Aorta (tissue), 5 donors: ENCODE measurements at regions not wholly inside any gene's neighbourhood (a gene's known extent, or its start where the extent isn't known, plus 50 kb on each side); places are given as distances from the start of the nearest gene placed in this dataset.

Source experiments
- ATAC-seq: fragments of 200-7000 bp; cut with Tn5 transposase; one replicate; pipeline ENCODE4 v1.9.1; 2022; ENCODE audit warnings: moderate library complexity; ENCODE audit not compliant: low FRiP score
- DNase-seq, 2 donors: peaks; one replicate each; pipeline ENCODE4 v3.0.0-alpha.2; 2020
- H3K27ac ChIP-seq, 2 donors: one replicate each; pipeline ENCODE4 v1.5.1; 2013; ENCODE audit warnings: low read length in 2 of 2, mild to moderate bottlenecking in 2 of 2, moderate library complexity in 2 of 2, control low read depth in 1 of 2, inconsistent platforms in 1 of 2, low read depth in 1 of 2
- H3K27me3 ChIP-seq, 2 donors: one replicate each; pipeline ENCODE4 v1.6.1; 2013; ENCODE audit warnings: control low read depth in 1 of 2, low read length in 1 of 2, mild to moderate bottlenecking in 1 of 2, moderate library complexity in 1 of 2; ENCODE audit not compliant: insufficient read depth in 2 of 2, control insufficient read depth in 1 of 2
- H3K36me3 ChIP-seq, 2 donors: one replicate each; pipeline ENCODE4 v1.6.1; 2013; ENCODE audit warnings: control low read depth in 1 of 2, low read length in 1 of 2, mild to moderate bottlenecking in 1 of 2; ENCODE audit not compliant: insufficient read depth in 2 of 2, control insufficient read depth in 1 of 2
- H3K4me1 ChIP-seq, 2 donors: one replicate each; pipeline ENCODE4 v1.6.1; 2013; ENCODE audit warnings: low read length in 2 of 2, control low read depth in 1 of 2, mild to moderate bottlenecking in 1 of 2, moderate library complexity in 1 of 2; ENCODE audit not compliant: insufficient read depth in 2 of 2, control insufficient read depth in 1 of 2
- H3K4me3 ChIP-seq, 2 donors: one replicate each; pipeline ENCODE4 v1.5.1; 2013; ENCODE audit warnings: low read length in 2 of 2, control low read depth in 1 of 2, mild to moderate bottlenecking in 1 of 2
- H3K9me3 ChIP-seq: one replicate; pipeline ENCODE4 v1.6.1; 2013; ENCODE audit warnings: mild to moderate bottlenecking, low read length; ENCODE audit not compliant: control insufficient read depth
- WGBS, 2 donors: extraction: QIAGEN DNeasy Blood & Tissue Kit; methylation state at CpG; one replicate each; pipeline ENCODE4 v1.1.7; 2013; 5-methylcytosine and 5-hydroxymethylcytosine counted together
- intact Hi-C, 2 donors: fragments of 100-400 bp; cut with DNase I; formaldehyde crosslinking; loops; one replicate each; pipeline versions ENCODE4 v1.14.2 to v1.15.0; 2022
- donor health status: healthy with polysubstance abuse.
- donor health status: Bipolar disorder and iron deficiency.
- donor health status: DM: no; HTN: no; CAD: no.
- donor health status: DM: no; HTN: no; CAD: no.
- donor health status: DM: yes; HTN: yes; CAD: no.

DNA sequence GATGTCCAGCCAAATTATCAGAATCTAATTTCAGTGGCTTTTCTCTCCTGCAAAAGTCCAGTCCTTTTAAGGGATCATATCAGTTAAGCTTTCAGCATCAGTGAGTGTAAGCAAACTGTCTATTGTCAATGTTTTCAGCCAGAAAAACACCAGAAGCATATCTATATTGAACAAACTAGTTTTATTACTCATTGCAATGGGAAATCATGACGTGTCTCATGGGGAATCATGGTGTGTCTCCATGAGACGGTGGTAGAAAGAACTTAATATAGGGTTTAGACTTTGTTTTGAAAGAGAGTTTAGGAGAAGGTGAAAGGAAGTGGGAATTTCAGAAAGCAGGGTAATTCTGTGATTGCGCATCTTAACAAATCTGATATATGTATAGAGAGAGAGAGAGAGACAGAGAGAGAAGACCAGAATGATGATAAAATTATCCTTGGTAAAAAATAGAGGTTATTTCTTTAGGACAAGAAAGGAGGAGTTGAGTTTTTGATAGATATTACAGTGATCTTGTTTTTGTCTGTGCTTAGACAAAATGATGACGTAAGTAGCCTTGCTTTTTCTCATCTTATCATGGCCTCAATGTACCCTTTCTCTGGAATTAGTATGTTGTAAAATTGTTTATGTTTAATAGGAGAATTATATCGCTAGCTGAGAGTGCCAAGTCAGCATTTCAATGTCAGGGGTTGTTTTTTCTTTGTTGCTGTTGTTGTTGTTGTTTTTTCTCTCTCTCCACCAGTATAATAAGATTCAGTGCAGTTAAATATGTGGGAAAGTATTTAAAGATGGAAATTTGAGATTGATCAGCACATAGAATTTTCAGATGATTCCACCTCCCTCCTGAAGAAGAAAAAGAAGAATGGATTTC, 129.9 kb upstream of the OSTN start:
- H3K9me3 ChIP-seq = no peaks in the 10 kb centered on the region
- no peaks in the 10 kb centered on the region for H3K36me3 ChIP-seq
- intact Hi-C loops = no loop called here
- ATAC-seq (no peak), DNase-seq (no peak)
- WGBS, 2 donors = 59 to 65% methylated on average over 5 of the region's 5 CpGs
- H3K27ac ChIP-seq = no peak overlapping the region
- H3K4me1 ChIP-seq = no peaks in the 10 kb centered on the region
- no peak overlapping the region for H3K4me3 ChIP-seq
- no peaks in the 10 kb centered on the region for H3K27me3 ChIP-seq

DNA sequence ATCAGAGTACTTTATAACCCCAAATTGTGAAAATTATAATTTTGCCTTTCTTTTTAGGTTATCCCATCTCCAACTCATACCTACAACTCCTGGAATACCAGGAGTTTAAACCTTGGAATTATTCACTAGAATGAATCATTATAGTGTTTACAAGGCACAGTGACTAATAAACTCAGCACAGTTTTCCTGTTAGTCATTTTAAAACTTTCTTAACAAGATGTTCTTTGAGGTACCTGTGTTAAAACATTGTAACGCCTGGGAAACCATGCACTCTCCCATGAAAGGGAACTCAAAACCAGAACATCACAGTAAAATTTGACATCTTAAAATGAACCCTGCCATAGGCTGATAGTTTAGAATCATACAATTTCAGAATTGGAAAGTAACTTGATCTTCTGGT, 132.4 kb upstream of the OSTN start:
- H3K36me3 ChIP-seq = no peaks in the 10 kb centered on the region
- no peaks in the 10 kb centered on the region for H3K27me3 ChIP-seq
- H3K4me1 ChIP-seq = no peaks in the 10 kb centered on the region
- no peak for ATAC-seq
- no peak overlapping the region for H3K27ac ChIP-seq
- no peak overlapping the region for H3K4me3 ChIP-seq
- intact Hi-C loops = no loop called here
- WGBS, 2 donors = 81% methylated on average over 1 of the region's 1 CpG
- DNase-seq = no peak
- no peaks in the 10 kb centered on the region for H3K9me3 ChIP-seq

GRCh38 chr3:191065181-191065805, 133.7 kb upstream of the OSTN start:
- WGBS, 2 donors = 81 to 82% methylated on average over 6 of the region's 6 CpGs
- no peak overlapping the region for H3K27ac ChIP-seq
- no peaks in the 10 kb centered on the region for H3K27me3 ChIP-seq
- H3K4me3 ChIP-seq = no peak overlapping the region
- no peaks in the 10 kb centered on the region for H3K9me3 ChIP-seq
- H3K36me3 ChIP-seq = no peaks in the 10 kb centered on the region
- intact Hi-C loops = no loop called here
- H3K4me1 ChIP-seq = no peaks in the 10 kb centered on the region
- ATAC-seq = no peak
- no peak for DNase-seq

- Histone ChIP-seq H3K27ac (no peak overlapping the region), H3K4me1 (no peaks in the 10 kb centered on the region), H3K9me3 (peaks cover 1% of the 10 kb centered on the region), H3K4me3 (no peak overlapping the region), H3K27me3 (no peaks in the 10 kb centered on the region), H3K36me3 (no peaks in the 10 kb centered on the region)
- WGBS, 2 donors = 5 to 7% methylated on average over 4 of the region's 4 CpGs
- ATAC-seq (no peak), DNase-seq (no peak)
- intact Hi-C loops = loop anchor here (2.0 to 5.0 kb wide), 2 partner anchors 166 to 169 kb away; no protein-coding TSS in a partner anchor
These were observed 148.0 kb upstream of the OSTN start for GRCh38 chr3:191051037-191051436.

DNA sequence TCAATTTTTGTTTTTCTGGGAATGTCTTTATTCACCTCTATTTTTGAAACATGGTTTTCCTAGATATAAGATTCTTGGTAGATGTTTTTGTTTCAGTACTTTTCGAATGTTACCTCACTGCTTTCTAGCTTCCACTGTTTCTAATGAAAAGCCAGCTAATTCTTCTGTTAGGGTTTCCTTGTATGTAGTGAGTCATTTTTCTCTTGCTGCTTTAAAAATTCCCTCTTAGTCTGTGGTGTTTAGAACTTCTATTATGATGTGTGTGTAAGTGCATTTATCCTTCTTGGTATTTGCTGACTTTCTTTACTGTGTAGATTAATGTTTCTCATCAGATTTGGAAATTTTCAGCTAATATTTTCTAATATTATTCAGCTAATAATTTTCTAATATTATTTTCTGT, 151.1 kb upstream of the OSTN start:
- ATAC-seq (no peak), DNase-seq (no peak)
- no peaks in the 10 kb centered on the region for H3K4me1 ChIP-seq
- intact Hi-C loops = no loop called here
- H3K4me3 ChIP-seq = no peak overlapping the region
- WGBS, 2 donors = 32 to 39% methylated on average over 1 of the region's 1 CpG
- H3K36me3 ChIP-seq = no peaks in the 10 kb centered on the region
- peaks cover 1% of the 10 kb centered on the region for H3K9me3 ChIP-seq
- no peaks in the 10 kb centered on the region for H3K27me3 ChIP-seq
- no peak overlapping the region for H3K27ac ChIP-seq

DNA sequence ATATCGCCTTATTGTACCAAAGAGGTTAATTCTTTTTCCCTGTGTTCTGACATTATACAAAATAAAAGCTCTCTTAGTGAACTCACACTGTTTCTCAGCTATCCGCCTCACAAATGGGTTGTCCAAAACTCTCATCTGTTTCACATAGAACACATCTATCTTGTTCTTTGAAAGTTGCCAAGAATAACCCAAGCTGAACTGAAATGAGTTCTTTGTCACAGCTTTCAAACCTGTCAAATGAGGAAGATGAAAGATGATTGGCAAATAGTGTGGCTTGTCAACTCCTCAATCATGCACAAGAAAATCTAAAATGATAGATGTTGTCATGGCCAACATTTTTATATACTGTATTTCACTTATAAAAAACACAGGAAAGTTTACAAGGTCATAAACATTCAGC, 168.1 kb upstream of the OSTN start:
- ATAC-seq (no peak), DNase-seq (no peak)
- intact Hi-C loops = no loop called here
- H3K27me3 ChIP-seq = no peaks in the 10 kb centered on the region
- WGBS, 2 donors = 17 to 27% methylated on average over 2 of the region's 2 CpGs
- H3K27ac ChIP-seq = no peak overlapping the region
- H3K4me1 ChIP-seq = no peaks in the 10 kb centered on the region
- H3K36me3 ChIP-seq = no peaks in the 10 kb centered on the region
- no peak overlapping the region for H3K4me3 ChIP-seq
- H3K9me3 ChIP-seq = no peaks in the 10 kb centered on the region

- Histone ChIP-seq H3K9me3 (no peaks in the 10 kb centered on the region), H3K4me1 (no peaks in the 10 kb centered on the region), H3K27ac (no peak overlapping the region), H3K36me3 (no peaks in the 10 kb centered on the region), H3K4me3 (no peak overlapping the region), H3K27me3 (no peaks in the 10 kb centered on the region)
- ATAC-seq (no peak), DNase-seq (no peak)
- intact Hi-C loops = no loop called here
- WGBS, 2 donors = 8 to 9% methylated on average over 3 of the region's 3 CpGs
These were observed 168.0 kb upstream of the GMNC start for GRCh38 chr3:191030491-191030890.

DNA sequence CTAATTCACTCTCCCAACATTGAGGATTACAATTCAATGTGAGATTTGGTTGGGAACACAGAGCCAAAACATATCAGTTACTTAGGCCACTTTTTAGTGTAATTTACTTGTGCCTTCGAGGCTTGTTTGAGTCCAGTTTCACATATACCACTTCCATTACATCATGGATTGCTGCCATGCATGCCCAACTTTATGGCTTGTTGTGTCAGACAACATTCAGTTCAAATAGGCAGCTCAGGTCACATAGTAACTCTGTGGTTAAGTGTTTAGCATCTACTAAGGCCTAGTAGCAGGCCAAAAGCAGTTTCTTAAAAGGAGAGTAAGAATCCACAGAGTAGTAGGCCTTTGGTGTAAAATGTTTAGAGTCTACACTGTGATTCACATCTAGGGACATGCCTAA, 164.3 kb upstream of the GMNC start:
- Histone ChIP-seq H3K4me1 (no peaks in the 10 kb centered on the region), H3K36me3 (no peaks in the 10 kb centered on the region), H3K9me3 (no peaks in the 10 kb centered on the region), H3K27me3 (no peaks in the 10 kb centered on the region), H3K27ac (no peak overlapping the region), H3K4me3 (no peak overlapping the region)
- DNase-seq (no peak), ATAC-seq (no peak)
- intact Hi-C loops = no loop called here
- WGBS, 2 donors = 59 to 65% methylated on average over 1 of the region's 1 CpG
